ENCODE measurements at regions not wholly inside any gene's neighbourhood (a gene's known extent, or its start where the extent isn't known, plus 50 kb on each side); places are given as distances from the start of the nearest gene placed in this dataset.

DNA sequence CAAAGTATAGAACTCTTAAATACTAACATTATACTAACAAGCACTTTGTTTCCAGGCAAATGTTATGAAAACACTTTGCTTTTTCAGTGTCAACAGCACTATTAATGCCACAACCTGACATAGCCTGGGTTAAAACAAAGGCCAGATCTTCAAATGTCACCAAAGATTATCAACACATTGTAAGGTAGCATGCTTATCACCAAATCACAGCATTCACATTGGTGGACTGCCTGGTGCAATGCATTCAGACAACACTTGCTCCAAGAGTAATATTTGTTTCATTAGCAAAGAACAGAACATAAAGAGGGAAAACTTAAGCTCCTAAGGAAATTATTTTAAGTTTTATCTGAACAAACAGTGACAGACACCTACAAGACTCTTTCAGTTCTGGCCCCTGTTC lies 1361.2 kb downstream of the CDH8 start:
- TF ChIP-seq YY1 (IDR thresholded peaks at IDR 0.05) (no peak), TAF1 (conservative IDR thresholded peaks at IDR 0.05) (no peak), JUND (IDR thresholded peaks at IDR 0.05) (no peak), RXRA (IDR thresholded peaks at IDR 0.05) (no peak), GABPA (IDR thresholded peaks at IDR 0.05 in 1 of 2, conservative IDR thresholded peaks at IDR 0.05 in 1 of 2) (no peak), FOXA1 (IDR thresholded peaks at IDR 0.05) (no peak), RAD21 (IDR thresholded peaks at IDR 0.05) (no peak), HNF4G (IDR thresholded peaks at IDR 0.05) (no peak)
- TF ChIP-seq, protein P1, sequence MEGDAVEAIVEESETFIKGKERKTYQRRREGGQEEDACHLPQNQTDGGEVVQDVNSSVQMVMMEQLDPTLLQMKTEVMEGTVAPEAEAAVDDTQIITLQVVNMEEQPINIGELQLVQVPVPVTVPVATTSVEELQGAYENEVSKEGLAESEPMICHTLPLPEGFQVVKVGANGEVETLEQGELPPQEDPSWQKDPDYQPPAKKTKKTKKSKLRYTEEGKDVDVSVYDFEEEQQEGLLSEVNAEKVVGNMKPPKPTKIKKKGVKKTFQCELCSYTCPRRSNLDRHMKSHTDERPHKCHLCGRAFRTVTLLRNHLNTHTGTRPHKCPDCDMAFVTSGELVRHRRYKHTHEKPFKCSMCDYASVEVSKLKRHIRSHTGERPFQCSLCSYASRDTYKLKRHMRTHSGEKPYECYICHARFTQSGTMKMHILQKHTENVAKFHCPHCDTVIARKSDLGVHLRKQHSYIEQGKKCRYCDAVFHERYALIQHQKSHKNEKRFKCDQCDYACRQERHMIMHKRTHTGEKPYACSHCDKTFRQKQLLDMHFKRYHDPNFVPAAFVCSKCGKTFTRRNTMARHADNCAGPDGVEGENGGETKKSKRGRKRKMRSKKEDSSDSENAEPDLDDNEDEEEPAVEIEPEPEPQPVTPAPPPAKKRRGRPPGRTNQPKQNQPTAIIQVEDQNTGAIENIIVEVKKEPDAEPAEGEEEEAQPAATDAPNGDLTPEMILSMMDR (IDR thresholded peaks at IDR 0.05; ENCODE audit: low read depth, low read length, missing input control) = no peak
- TF ChIP-seq, protein P2, sequence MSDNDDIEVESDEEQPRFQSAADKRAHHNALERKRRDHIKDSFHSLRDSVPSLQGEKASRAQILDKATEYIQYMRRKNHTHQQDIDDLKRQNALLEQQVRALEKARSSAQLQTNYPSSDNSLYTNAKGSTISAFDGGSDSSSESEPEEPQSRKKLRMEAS (IDR thresholded peaks at IDR 0.05) = no peak
- TF ChIP-seq, protein P3, sequence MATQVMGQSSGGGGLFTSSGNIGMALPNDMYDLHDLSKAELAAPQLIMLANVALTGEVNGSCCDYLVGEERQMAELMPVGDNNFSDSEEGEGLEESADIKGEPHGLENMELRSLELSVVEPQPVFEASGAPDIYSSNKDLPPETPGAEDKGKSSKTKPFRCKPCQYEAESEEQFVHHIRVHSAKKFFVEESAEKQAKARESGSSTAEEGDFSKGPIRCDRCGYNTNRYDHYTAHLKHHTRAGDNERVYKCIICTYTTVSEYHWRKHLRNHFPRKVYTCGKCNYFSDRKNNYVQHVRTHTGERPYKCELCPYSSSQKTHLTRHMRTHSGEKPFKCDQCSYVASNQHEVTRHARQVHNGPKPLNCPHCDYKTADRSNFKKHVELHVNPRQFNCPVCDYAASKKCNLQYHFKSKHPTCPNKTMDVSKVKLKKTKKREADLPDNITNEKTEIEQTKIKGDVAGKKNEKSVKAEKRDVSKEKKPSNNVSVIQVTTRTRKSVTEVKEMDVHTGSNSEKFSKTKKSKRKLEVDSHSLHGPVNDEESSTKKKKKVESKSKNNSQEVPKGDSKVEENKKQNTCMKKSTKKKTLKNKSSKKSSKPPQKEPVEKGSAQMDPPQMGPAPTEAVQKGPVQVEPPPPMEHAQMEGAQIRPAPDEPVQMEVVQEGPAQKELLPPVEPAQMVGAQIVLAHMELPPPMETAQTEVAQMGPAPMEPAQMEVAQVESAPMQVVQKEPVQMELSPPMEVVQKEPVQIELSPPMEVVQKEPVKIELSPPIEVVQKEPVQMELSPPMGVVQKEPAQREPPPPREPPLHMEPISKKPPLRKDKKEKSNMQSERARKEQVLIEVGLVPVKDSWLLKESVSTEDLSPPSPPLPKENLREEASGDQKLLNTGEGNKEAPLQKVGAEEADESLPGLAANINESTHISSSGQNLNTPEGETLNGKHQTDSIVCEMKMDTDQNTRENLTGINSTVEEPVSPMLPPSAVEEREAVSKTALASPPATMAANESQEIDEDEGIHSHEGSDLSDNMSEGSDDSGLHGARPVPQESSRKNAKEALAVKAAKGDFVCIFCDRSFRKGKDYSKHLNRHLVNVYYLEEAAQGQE (IDR thresholded peaks at IDR 0.05) = no peak
- TF ChIP-seq, protein P4, sequence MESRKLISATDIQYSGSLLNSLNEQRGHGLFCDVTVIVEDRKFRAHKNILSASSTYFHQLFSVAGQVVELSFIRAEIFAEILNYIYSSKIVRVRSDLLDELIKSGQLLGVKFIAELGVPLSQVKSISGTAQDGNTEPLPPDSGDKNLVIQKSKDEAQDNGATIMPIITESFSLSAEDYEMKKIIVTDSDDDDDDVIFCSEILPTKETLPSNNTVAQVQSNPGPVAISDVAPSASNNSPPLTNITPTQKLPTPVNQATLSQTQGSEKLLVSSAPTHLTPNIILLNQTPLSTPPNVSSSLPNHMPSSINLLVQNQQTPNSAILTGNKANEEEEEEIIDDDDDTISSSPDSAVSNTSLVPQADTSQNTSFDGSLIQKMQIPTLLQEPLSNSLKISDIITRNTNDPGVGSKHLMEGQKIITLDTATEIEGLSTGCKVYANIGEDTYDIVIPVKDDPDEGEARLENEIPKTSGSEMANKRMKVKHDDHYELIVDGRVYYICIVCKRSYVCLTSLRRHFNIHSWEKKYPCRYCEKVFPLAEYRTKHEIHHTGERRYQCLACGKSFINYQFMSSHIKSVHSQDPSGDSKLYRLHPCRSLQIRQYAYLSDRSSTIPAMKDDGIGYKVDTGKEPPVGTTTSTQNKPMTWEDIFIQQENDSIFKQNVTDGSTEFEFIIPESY (IDR thresholded peaks at IDR 0.05) = no peak

Data from liver (tissue), 3 donors.